Caco-2 (cell line): ENCODE measurements at regions not wholly inside any gene's neighbourhood (a gene's known extent, or its start where the extent isn't known, plus 50 kb on each side); places are given as distances from the start of the nearest gene placed in this dataset.

Experiments used
- BruUV-seq: library from RNA; stranded (reverse); fragments of 400-500 nt; replicated peaks from 2 replicates; lab custom pipeline; 2021; lab: Mats Ljungman, UMichigan
- CTCF ChIA-PET: fragments of 300-600 bp; sonication (Branson Sonifier 250); formaldehyde crosslinking; loops from one replicate; lab custom pipeline; 2022; ENCODE audit warnings: antibody characterized with exemption; lab: Charles Lee
- POLR2A ChIA-PET: fragments of 300-600 bp; sonication (Branson Sonifier 250); formaldehyde crosslinking; loops from one replicate; lab custom pipeline; 2022; ENCODE audit warnings: antibody characterized with exemption; lab: Charles Lee
- DNase-seq, 2 experiments: peaks; one replicate each; pipeline versions ENCODE4 v3.0.0 to v3.0.0-alpha.2; 2020 to 2022
- H3K27me3 ChIP-seq: replicated peaks from 2 replicates; pipeline ENCODE4 v1.6.0; 2011; ENCODE audit warnings: low read length; ENCODE audit not compliant: control insufficient read depth, insufficient read depth
- H3K36me3 ChIP-seq: 2 replicates; pipeline ENCODE4 v1.5.1; 2011; ENCODE audit warnings: low read length; ENCODE audit not compliant: control insufficient read depth, insufficient read depth
- H3K4me1 ChIP-seq: fragments of 250-450 bp; sonication (Bioruptor Pico); 2 replicates; pipeline ENCODE4 v1.5.1; 2020; ENCODE audit warnings: mild to moderate bottlenecking
- H3K4me3 ChIP-seq: 2 replicates; pipeline ENCODE4 v1.5.1; 2011; ENCODE audit warnings: low read depth, mild to moderate bottlenecking, control low read depth, low read length
- H3K9me3 ChIP-seq: fragments of 250-450 bp; sonication (Bioruptor Pico); 2 replicates; pipeline ENCODE4 v1.5.1; 2020; ENCODE audit warnings: mild to moderate bottlenecking, moderate library complexity
- H3K27ac Mint-ChIP-seq: one replicate; pipeline ENCODE4 v1.8.0; 2022; ENCODE audit warnings: mixed read lengths; ENCODE audit not compliant: unreplicated experiment
- H3K27me3 Mint-ChIP-seq: one replicate; pipeline ENCODE4 v1.8.0; 2022; ENCODE audit warnings: mixed read lengths; ENCODE audit not compliant: insufficient read depth, unreplicated experiment
- H3K36me3 Mint-ChIP-seq: one replicate; pipeline ENCODE4 v1.8.0; 2022; ENCODE audit warnings: mild to moderate bottlenecking, mixed read lengths; ENCODE audit not compliant: insufficient read depth, unreplicated experiment
- H3K4me1 Mint-ChIP-seq: one replicate; pipeline ENCODE4 v1.8.0; 2022; ENCODE audit warnings: low read depth, mixed read lengths; ENCODE audit not compliant: unreplicated experiment
- H3K4me3 Mint-ChIP-seq: one replicate; pipeline ENCODE4 v1.8.0; 2022; ENCODE audit warnings: mild to moderate bottlenecking, moderate library complexity, mixed read lengths; ENCODE audit not compliant: unreplicated experiment
- H3K9me3 Mint-ChIP-seq: one replicate; pipeline ENCODE4 v1.8.0; 2022; ENCODE audit warnings: mixed read lengths; ENCODE audit not compliant: unreplicated experiment
- intact Hi-C: fragments of 100-400 bp; cut with micrococcal nuclease; formaldehyde crosslinking; loops from one replicate; pipeline ENCODE4 v1.10.0; 2022; ENCODE audit not compliant: unreplicated experiment
- TF ChIP-seq, protein P1 (sequence below), 2 experiments: fragments of 200-600 bp in 1 of 2; IDR thresholded peaks; 1 replicate in 1 of 2; 2 replicates in 1 of 2; pipeline versions ENCODE4 v1.5.1 to v1.8.0; 2011 to 2022; ENCODE audit warnings: antibody characterized with exemption in 1 of 2, control low read depth in 1 of 2, inconsistent platforms in 1 of 2, low read depth in 1 of 2, low read length in 1 of 2, mild to moderate bottlenecking in 1 of 2, moderate library complexity in 1 of 2; ENCODE audit not compliant: insufficient read depth in 1 of 2, severe bottlenecking in 1 of 2, unreplicated experiment in 1 of 2

DNA sequence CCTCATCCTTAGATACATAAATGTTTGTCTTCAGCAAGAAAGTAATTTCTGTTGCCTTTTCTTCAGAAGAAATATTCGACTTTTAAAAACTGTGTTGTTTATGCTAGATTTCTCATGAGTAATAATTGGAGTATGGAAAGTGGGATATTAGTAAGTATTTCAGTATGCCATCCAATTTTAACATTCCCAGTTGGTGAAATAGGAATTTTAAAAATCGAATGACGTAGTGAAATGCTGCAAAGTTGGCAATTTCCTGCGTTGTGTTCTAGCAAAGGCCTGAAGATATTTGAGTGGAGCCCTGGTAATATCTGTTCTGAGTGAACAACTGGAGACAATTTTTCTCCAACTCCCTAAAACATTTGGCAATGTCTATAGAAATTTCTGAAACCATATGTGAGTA is 190.1 kb downstream of the ZNF330 start:
- H3K9me3 ChIP-seq: no peaks in the 10 kb centered on the region
- DNase-seq: no peak
- no peaks in the 10 kb centered on the region for H3K4me1 ChIP-seq
- Mint-ChIP-seq H3K4me1 (no peaks in the 10 kb centered on the region), H3K9me3 (no peaks in the 10 kb centered on the region), H3K27ac (no peak overlapping the region), H3K4me3 (no peak overlapping the region), H3K27me3 (peaks cover 10% of the 10 kb centered on the region), H3K36me3 (no peaks in the 10 kb centered on the region)
- no peak overlapping the region for H3K4me3 ChIP-seq
- TF ChIP-seq, protein P1, sequence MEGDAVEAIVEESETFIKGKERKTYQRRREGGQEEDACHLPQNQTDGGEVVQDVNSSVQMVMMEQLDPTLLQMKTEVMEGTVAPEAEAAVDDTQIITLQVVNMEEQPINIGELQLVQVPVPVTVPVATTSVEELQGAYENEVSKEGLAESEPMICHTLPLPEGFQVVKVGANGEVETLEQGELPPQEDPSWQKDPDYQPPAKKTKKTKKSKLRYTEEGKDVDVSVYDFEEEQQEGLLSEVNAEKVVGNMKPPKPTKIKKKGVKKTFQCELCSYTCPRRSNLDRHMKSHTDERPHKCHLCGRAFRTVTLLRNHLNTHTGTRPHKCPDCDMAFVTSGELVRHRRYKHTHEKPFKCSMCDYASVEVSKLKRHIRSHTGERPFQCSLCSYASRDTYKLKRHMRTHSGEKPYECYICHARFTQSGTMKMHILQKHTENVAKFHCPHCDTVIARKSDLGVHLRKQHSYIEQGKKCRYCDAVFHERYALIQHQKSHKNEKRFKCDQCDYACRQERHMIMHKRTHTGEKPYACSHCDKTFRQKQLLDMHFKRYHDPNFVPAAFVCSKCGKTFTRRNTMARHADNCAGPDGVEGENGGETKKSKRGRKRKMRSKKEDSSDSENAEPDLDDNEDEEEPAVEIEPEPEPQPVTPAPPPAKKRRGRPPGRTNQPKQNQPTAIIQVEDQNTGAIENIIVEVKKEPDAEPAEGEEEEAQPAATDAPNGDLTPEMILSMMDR (IDR thresholded peaks at IDR 0.05; ENCODE audit: insufficient read depth in 1 of 2, low read depth in 1 of 2, low read length in 1 of 2, severe bottlenecking in 1 of 2, unreplicated experiment in 1 of 2): no peak
- H3K27me3 ChIP-seq: no peaks in the 10 kb centered on the region
- intact Hi-C loops: no loop called here
- no peaks in the 10 kb centered on the region for H3K36me3 ChIP-seq
- no TSS peak for BruUV-seq
- ChIA-PET CTCF (no interaction called here), POLR2A (no interaction called here)

DNA sequence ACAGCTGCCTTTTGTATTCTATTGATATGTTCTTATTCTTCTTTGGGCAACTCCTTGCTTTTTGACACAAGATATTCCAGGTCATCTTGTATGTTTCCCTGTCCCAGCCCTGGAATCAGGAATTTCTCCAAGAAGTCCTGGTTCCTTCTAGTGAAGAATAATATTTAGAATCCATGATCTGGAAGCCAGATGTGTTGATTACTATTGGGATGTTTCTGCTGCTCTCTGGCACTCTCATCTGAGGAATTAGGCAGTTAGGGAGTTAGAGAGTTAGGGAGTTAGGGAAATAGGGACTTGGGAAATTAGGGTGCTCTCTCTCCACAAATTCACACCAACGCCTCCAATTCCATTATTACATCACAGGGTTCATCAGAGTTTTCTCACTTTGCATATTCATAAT is 191.2 kb downstream of the ZNF330 start:
- Histone ChIP-seq H3K9me3 (no peaks in the 10 kb centered on the region), H3K4me3 (no peak overlapping the region), H3K27me3 (no peaks in the 10 kb centered on the region), H3K36me3 (no peaks in the 10 kb centered on the region), H3K4me1 (no peaks in the 10 kb centered on the region)
- H3K4me1 Mint-ChIP-seq: no peaks in the 10 kb centered on the region
- H3K27ac Mint-ChIP-seq: no peak overlapping the region
- CTCF ChIA-PET: no interaction called here
- no peak for DNase-seq
- no peaks in the 10 kb centered on the region for H3K9me3 Mint-ChIP-seq
- POLR2A ChIA-PET: no interaction called here
- BruUV-seq: no TSS peak
- no peaks in the 10 kb centered on the region for H3K36me3 Mint-ChIP-seq
- peaks cover 10% of the 10 kb centered on the region for H3K27me3 Mint-ChIP-seq
- no peak overlapping the region for H3K4me3 Mint-ChIP-seq
- intact Hi-C loops: no loop called here
- TF ChIP-seq, protein P1 (IDR thresholded peaks at IDR 0.05; ENCODE audit: insufficient read depth in 1 of 2, low read depth in 1 of 2, low read length in 1 of 2, severe bottlenecking in 1 of 2, unreplicated experiment in 1 of 2): no peak

DNA sequence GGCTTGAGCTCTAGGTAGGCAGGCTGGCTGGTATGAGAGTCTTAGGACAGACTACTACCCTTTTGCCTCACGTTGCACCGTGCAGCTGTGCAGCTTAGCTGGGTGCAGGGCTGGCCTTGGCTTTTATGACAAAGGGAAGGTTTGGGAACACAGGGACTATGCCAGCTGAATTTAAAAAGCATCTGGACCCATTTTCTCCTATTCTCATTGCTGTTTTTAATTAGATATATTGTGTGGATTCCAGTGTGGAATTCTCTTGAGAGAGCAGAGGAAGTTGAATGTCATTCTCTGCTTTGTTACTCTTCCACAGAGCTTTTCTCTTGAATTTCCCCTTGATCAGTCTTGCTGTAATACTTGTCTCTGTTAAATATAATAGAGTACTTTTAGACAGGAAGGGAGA is 192.7 kb downstream of the ZNF330 start:
- Mint-ChIP-seq H3K4me1 (no peaks in the 10 kb centered on the region), H3K36me3 (no peaks in the 10 kb centered on the region), H3K27ac (no peak overlapping the region), H3K4me3 (no peak overlapping the region), H3K27me3 (peaks cover 10% of the 10 kb centered on the region), H3K9me3 (no peaks in the 10 kb centered on the region)
- Histone ChIP-seq H3K4me1 (no peaks in the 10 kb centered on the region), H3K27me3 (no peaks in the 10 kb centered on the region), H3K9me3 (no peaks in the 10 kb centered on the region), H3K4me3 (no peak overlapping the region), H3K36me3 (no peaks in the 10 kb centered on the region)
- ChIA-PET POLR2A (no interaction called here), CTCF (no interaction called here)
- no peak for DNase-seq
- intact Hi-C loops: no loop called here
- BruUV-seq: no TSS peak
- TF ChIP-seq, protein P1 (IDR thresholded peaks at IDR 0.05; ENCODE audit: insufficient read depth in 1 of 2, low read depth in 1 of 2, low read length in 1 of 2, severe bottlenecking in 1 of 2, unreplicated experiment in 1 of 2): no peak
